ENCODE measurements at regions not wholly inside any gene's neighbourhood (a gene's known extent, or its start where the extent isn't known, plus 50 kb on each side); places are given as distances from the start of the nearest gene placed in this dataset.

DNA sequence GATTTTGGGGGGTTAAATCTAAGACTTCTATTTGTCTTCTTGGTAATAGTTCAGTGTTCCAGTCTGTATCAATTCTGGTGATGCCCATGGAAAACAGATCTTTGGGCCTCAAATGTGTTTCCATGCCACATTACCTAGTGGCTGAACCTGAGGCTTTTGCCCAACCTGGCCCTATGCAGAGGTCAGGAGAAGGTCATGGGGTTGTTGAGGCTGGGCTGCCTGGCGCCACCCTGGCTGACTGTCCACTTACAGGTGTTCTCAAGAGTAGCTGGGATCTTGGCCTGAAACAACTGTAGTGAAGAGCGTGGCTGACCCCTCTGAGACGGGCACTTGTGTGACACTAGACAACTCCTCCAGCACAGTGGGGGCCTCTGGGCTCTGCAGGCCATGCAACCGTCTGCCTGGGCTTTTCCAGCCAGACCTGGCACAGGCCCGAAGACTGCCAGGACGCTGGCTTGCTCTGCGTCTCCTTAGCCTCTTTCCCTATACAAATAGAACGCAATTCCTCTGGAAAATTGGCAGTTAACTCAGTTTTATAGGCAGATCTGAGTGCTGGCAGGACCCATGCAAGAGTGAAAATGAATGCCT is 127.8 kb downstream of the TRIM43 start:
- no peak for TF ChIP-seq POLR2AphosphoS5 (IDR thresholded peaks at IDR 0.05)
- TF ChIP-seq, protein P1, sequence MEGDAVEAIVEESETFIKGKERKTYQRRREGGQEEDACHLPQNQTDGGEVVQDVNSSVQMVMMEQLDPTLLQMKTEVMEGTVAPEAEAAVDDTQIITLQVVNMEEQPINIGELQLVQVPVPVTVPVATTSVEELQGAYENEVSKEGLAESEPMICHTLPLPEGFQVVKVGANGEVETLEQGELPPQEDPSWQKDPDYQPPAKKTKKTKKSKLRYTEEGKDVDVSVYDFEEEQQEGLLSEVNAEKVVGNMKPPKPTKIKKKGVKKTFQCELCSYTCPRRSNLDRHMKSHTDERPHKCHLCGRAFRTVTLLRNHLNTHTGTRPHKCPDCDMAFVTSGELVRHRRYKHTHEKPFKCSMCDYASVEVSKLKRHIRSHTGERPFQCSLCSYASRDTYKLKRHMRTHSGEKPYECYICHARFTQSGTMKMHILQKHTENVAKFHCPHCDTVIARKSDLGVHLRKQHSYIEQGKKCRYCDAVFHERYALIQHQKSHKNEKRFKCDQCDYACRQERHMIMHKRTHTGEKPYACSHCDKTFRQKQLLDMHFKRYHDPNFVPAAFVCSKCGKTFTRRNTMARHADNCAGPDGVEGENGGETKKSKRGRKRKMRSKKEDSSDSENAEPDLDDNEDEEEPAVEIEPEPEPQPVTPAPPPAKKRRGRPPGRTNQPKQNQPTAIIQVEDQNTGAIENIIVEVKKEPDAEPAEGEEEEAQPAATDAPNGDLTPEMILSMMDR (IDR thresholded peaks at IDR 0.05), result no peak
- TF ChIP-seq POLR2A (IDR thresholded peaks at IDR 0.05), result no peak
